Mesenteric fat pad (tissue), 1 donor: ENCODE measurements at regions not wholly inside any gene's neighbourhood (a gene's known extent, or its start where the extent isn't known, plus 50 kb on each side); places are given as distances from the start of the nearest gene placed in this dataset.
"Not testable (repeated sequence)": the region's sequence is repeated elsewhere in the genome, so short reads cannot be mapped to it uniquely, and the experiment has no call there.

Source experiments
- DNase-seq: peaks from one replicate; pipeline ENCODE4 v3.0.0-alpha.2; 2020; ENCODE audit warnings: low spot score
- donor health status: DM: yes; HTN: yes; CAD: no.

DNA sequence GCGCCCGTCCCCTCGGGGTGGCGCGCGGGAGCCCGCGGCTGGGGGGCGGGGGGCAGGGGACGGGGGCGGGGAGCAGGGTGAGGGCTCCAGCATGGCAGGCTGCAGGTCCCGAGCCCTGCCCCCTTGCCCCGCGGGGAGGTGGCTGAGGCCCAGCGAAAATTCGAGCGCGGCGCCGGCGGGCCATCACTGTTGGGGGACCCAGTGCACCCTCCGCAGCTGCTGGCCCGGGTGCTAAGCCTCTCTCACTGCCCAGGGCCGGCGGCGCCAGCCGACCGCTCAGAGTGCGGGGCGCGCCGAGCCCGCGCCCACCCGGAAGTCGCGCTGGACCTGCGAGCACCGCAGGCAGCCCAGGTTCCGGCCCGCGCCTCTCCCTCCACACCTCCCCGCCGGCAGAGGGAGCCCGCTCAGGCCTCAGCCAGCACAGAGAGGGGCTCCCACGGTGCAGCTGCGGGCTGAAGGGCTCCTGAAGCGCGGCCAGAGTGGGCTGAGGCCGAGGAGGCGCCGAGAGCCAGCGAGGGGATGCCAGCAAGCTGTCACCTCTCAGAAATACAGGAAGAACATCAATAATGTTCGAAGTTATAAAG is 290.8 kb upstream of the PRSS16 start:
- peak; percentile 93 for DNase-seq

DNA sequence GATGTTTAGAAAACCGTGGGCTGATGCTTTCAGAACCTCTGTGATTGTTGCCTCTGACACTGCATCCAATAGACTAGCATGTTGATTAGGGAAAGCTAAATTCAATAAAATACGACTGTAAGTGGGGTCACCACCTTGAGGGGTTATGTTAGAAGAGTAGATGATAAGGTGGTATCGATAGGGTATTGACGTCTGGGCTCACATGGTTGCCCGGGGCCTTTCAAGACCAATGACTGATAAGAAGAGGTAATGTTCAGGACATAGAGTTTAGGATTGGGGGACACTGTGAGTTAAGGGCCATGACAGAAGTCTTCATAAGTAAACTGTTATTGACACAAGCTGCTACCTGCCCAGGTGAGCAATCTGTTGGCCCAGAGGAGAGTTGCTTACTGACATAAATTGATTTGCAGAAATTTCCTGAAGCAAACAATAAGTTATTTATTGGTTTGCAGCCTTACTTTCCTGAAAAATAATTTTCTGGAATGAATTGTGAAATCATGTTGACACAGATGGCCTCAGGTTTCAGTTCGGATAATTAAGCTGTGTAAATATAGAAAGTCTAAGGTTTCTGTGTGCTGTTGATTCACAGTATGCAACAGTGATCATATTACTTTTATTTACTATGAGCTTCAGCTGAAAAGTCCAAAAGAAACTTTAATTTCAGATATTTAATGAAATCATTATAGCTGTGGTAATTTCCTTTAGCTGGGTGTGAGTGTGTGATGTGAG is 289.9 kb upstream of the PRSS16 start:
- not testable (repeated sequence) for DNase-seq

DNA sequence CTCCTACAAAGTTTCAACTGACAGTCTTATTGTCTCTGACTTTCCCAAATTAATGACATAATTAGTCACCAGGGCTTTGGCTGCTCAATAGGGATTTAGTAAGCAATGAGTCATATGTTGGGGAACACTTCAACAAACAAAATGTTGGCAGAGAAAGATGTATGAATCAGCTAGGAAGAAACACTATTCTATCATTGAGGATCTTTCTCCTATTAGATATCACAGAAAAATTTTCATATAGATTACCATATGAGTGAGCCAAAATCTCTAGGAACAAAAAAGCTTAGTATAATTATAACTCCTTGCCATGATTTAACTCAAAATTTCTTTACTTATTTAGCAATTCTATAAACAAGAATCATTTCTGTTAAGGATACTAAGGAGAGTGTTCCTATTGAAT is 286.3 kb upstream of the PRSS16 start:
- DNase-seq: not testable (repeated sequence)

DNA sequence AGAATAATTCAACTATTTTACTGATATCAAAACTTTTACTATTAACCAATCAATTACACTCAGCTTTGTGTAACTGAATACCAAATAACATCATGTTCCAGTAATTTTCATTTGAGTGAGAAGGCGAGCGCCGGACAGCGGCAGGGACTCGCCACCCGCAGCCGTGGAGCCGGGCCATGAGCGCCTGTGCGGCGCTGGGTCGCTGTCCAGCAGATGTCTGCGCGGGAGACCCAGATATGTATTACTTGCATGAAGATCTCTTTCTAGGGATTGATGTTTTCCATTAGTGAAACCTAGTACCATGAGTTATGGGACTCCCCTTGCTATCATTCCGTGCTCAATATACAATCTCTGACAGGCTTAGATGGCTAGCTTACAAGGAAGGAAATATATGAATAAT is 245.1 kb upstream of the PRSS16 start:
- DNase-seq: no peak

DNA sequence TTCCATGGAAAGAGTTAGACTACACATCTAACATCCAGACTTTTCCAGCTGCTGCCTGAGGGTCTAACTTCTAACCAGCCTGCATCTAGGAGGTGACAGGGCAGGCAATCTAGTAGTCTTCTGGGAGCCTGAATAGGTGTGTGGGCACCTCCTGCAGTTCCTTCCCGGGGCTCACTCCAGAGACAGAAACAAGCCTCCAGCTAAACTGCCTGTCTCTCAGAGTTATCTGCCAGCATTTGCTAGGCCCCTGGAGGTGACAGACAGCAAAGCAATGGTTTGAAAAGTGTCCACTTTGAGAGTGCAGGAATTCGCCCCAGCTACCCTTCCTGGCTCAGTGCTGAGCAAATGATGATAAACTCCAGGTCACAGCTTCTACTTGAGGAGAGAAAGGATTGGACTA is 240.5 kb upstream of the PRSS16 start:
- no peak for DNase-seq

DNA sequence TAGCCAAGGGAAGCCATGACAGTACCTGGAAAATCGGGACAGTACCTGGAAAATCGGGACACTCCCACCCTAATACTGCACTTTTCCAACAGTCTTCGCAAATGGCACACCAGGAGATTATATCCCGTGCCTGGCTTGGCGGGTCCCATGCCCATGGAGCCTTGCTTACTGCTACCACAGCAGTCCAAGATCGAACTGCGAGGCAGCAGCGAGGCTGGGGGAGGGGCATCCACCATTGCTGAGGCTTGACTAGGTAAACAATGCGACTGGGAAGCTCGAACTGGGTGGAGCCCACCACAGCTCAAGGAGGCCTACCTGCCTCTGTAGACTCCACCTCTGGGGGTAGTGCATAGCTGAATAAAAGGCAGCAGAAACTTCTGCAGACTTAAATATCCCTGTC is 238.9 kb upstream of the PRSS16 start:
- not testable (repeated sequence) for DNase-seq

DNA sequence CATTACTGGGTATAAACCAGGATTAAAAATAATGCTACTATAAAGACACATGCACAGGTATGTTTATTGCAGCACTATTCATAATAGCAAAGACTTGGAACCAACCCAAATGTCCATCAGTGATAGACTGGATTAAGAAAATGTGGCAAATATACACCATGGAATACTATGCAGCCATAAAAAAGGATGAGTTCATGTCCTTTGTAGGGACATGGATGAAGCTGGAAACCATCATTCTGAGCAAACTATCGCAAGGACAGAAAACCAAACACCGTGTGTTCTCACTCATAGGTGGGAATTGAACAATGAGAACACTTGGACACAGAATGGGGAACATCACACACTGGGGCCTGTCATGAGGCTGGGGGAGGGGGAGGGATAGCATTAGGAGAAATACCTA is 233.4 kb upstream of the PRSS16 start:
- DNase-seq: not testable (repeated sequence)

DNA sequence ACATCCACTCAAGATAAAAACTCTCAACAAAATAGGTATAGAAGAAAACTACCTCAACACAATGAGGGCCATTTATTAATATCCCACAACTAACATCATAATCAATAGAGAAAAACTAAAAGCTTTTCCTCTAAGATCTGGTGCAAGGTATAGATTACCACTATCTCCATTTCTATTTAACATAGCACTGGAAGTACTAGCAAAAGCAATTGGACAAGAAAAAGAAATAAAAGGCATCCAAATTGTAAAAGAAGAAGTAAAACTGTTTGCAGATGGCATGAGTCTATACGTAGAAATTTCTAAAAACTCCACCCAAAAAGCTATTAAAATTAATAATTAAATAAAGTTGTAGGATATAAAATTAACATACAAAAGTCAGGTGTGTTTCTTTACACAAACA is 230.8 kb upstream of the PRSS16 start:
- DNase-seq: no peak

DNA sequence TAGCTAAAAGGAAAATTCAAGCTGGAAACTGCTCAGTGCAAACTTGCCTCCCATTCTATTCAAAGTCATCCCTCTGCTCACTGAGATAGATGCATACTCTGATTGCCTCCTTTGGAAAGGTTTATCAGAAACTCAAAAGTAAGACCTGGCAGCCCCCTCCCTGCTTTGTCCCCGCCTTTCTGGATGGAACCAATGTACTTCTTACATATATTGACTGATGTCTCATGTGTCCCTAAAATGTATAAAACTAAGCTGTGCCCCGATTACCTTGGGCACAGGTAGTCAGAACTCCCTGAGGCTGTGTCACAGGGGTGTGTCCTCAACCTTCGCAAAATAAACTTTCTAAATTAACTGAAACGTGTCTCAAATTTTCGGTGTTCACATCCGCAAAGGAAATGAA is 229.1 kb upstream of the PRSS16 start:
- not testable (repeated sequence) for DNase-seq

DNA sequence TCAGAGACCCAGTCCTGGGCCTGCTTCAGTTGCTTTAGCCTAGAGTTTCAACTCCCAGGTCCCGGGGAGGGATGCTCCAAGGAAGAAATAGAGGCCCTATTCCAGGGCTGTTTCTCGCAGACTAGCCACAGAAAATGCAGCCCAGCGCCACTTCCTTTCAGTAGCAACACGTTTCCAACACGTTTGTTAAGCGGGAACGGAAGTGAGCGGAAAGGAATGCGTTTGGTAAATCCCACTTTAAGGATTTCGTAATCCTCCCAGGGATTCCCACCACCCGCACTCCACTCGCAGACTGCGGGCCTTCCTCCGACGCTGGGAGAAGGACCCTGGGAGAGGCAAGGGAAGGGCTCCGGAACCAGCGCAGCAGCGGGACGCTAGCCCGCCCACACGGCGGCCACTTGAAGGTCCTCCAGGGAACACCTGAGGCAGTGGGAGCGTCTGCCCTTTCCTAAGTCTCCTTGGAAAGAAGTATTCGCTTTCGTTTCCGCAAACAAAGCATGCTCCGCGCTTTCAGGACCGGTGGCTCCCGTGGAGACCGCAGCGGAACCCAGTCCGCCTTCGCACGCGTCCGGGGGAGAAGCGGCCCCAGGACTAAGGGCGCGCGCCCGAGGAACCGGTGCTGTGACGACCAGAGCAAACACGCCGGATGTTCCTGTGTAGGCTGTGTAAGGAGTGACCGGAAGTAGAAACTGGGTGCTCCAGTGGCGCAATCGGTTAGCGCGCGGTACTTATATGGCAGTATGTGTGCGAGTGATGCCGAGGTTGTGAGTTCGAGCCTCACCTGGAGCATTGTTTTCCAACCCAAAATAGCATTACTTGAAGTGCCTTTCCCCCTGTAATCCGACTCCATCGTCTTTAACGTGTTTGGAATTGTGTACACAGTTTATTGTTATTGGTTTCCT is 227.6 kb upstream of the PRSS16 start:
- DNase-seq: peak; percentile 90

DNA sequence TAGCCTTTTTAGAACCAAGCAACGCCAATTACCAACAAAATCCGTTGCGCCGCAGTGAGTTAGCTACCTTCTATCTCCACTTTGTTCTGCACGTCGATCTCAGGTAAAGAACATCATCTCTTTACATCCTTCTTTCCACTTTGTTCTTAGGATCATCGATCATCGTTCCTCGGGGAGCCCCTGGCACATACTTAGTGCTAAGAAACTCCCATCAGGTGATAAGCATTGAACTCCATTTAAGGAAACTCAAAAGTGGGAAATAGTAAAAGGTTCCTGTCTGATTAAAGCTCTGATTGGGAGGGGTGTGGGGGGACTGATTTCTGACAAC is 227.0 kb upstream of the PRSS16 start:
- DNase-seq: no peak

DNA sequence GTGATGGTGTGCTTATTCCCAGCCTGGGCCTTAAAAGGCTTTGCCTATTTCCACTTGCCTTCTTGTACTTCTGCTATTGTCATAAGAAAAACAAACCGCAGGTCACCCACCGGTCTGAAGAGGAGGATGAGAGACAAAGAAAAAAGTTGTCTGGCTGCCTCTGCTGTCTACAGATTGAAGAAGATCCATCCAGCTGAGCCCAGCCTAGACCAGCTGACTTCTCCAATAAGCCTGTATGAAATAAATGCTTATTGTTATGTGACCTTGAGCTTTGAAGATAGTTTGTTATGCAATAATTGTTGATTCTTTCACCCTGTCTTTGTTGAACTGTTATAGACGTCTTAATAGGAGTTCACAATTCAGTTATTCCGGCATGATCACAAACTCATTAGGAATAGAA is 223.8 kb upstream of the PRSS16 start:
- DNase-seq: no peak

DNA sequence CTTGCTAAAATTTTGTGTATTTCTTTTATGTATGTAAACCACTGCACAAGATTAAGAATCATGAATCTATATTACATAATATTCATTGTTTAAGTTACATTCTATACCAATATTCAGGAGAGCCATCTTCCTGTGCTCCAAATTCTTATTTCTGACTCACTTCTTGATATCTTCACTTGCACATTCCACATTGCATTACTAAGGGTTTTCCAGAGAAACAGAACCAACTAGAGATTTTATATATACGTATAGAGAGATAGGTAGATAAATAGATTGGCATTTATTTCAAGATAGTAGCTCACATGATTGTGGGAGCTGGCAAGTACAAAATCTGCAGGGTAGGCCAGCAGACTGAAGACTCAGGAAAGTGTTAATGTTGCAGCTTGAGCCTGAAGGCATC is 222.2 kb upstream of the PRSS16 start:
- DNase-seq: no peak

DNA sequence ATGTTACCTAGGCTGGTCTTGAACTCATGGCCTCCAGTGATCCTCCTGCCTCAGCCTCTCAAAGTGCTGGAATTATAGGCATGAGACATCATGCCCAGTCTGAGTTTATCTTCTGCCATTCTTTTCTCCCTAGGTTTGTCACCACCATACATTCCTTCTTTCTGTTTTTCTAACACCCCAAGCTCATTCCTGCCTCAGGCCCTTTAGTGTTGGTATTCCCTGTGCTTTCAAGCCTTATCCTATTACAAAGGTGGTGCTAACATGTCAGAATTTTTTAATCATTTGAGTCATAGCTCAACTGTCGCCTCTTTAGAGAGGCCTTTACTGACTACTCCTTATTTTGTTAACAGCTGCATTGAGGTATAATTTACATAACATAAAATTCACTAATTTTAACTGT is 221.1 kb upstream of the PRSS16 start:
- DNase-seq: no peak

DNA sequence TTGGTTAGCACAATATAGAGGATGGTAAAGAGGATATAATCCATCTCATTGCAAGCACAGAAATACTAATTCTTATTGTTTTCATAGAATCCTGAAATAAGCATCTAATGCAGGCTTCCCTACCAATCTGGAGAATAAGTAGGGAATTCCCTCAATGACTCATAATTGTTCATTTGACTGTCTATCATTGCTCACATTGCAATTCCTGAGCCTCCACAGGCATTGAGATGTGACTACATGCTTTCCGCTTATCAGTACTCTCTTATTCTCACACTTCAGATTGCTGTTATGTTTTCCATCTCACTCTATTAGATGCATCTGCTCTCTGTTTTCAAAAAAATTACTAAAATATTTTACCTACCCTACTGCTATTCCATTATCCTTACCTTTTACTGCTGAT is 216.2 kb upstream of the PRSS16 start:
- no peak for DNase-seq

DNA sequence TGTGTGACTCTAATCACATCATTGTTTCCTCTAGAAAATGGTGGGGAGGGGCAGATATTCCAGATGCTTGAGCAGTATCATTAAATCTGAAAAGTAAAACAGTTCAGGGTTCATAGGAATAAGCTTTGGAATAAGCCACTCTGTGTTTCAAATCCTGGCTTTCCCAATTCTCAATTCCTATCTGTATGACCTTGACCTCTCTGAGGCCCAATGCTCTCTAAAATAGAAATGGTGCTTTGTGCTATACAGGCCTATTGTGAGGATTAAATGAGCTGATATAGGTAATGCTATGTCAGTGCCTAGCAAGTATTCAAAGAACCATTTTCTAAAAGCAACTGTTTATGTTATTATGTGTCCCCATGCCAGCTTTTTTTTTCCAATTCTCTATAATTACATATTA is 209.0 kb upstream of the PRSS16 start:
- DNase-seq: no peak

DNA sequence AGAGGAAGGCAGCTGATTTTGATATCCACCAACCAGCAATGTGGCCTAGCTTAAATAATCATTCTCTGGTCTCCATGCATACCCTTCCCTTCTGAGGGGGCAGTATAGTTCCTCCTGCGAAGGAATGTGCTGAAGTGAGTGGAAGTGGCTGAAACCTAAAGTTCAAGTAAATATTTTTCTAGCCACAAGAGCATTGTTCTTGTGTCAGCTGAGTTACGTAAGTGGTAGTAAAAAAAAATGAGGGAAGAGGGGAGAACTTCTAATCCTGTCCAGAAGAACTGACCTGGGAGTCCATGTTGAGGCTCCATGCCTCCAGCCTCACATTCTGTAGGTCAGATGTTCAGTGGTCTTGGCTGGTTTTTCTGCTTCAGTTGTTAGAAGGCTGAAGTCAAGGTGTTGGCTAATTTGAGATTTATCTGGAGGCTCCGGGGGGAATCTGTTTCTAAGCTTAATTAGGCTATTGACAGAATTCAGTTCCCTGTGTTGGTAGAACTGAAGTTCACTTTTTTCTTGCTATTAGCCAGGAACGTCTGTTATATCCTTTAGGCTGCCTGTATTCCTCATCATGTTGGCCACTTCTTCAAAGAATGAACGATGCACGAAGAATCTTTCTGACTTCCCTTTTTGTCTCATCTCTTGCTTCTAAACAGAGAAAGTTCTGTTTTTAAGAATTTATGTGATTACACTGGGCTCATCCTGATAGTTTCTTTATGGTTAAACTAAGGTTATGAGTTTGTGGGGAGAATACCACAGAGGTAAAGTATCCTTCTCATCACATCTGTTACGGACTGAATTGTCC is 207.1 kb upstream of the PRSS16 start:
- no peak for DNase-seq

DNA sequence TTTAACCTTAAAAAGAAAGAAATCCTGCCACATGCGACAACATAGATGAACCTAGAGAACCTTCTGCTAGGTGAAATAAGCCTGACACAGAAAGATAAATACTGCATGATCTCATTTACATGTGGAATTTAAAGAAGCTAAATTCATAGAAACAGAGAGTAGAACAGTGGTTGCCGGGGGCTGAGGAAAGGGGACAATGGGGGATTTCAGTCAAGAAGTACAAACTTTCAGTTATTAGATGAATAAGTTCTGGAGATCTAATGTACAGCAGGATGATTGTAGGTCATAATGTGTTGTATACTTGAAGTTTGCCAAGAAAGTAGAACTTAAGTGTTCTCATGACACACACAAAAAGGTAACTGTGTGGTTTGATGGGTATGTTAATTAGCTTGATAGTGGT is 204.3 kb upstream of the PRSS16 start:
- DNase-seq: no peak

DNA sequence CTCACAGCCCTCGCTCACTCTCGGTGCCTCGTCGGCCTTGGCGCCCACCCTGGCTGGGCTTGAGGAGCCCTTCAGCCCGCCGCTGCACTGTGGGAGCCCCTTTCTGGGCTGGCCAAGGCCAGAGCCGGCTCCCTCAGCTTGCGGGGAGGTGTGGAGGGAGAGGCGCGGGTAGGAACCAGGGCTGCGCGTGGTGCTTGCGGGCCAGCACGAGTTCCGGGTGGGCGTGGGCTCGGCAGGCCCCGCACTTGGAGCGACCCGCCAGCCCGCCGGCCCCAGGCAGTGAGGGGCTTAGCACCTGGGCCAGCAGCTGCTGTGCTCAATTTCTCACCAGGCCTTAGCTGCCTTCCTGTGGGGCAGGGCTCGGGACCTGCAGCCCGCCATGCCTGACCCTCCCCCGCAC is 202.4 kb upstream of the PRSS16 start:
- DNase-seq: not testable (repeated sequence)

DNA sequence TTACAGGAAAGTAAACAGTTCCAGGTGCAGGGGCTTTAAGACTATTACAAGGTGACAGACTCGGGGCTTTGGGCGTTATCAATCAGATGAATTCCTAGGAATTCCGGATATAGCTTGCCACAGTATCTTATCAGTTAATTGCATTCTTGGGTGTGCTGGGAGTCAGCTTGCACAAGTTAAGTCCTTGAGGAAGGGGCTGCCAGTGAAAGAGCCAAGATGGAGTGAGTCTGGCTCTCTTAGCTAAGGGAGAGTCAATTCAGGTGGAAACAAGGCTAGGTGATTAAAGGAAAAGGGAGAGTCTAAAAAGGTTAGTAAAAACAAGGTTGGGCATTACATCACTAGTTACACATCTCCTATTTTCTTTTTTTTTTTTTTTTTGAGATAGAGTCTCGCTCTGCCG is 199.8 kb upstream of the PRSS16 start:
- DNase-seq: not testable (repeated sequence)
